ENCODE measurements at regions not wholly inside any gene's neighbourhood (a gene's known extent, or its start where the extent isn't known, plus 50 kb on each side); places are given as distances from the start of the nearest gene placed in this dataset.

- no peak for DNase-seq (ENCODE audit: low read depth)
- no peak for TF ChIP-seq CTCF (conservative IDR thresholded peaks at IDR 0.05; ENCODE audit: low read depth, low read length)
- H3K4me3 ChIP-seq (ENCODE audit: low read depth, low read length): no peak overlapping the region
Measured at GRCh38 chr15:69893863-69894262, 203.9 kb downstream of the TLE3 start.

GRCh38 chr15:69895202-69895601 is 202.5 kb downstream of the TLE3 start:
- no peak overlapping the region for H3K4me3 ChIP-seq (ENCODE audit: low read depth, low read length)
- no peak for DNase-seq (ENCODE audit: low read depth)
- TF ChIP-seq CTCF (conservative IDR thresholded peaks at IDR 0.05; ENCODE audit: low read depth, low read length): no peak

- no peak for TF ChIP-seq CTCF (conservative IDR thresholded peaks at IDR 0.05; ENCODE audit: low read depth, low read length)
- no peak overlapping the region for H3K4me3 ChIP-seq (ENCODE audit: low read depth, low read length)
- DNase-seq (ENCODE audit: low read depth): peak; percentile 26
Measured at GRCh38 chr15:69896606-69897005, 201.1 kb downstream of the TLE3 start.

GRCh38 chr15:69897061-69897460 is 200.7 kb downstream of the TLE3 start:
- TF ChIP-seq CTCF (conservative IDR thresholded peaks at IDR 0.05; ENCODE audit: low read depth, low read length): no peak
- DNase-seq (ENCODE audit: low read depth): no peak
- no peak overlapping the region for H3K4me3 ChIP-seq (ENCODE audit: low read depth, low read length)

GRCh38 chr15:69897471-69898237 is 200.1 kb downstream of the TLE3 start:
- no peak for TF ChIP-seq CTCF (conservative IDR thresholded peaks at IDR 0.05; ENCODE audit: low read depth, low read length)
- DNase-seq (ENCODE audit: low read depth): no peak
- no peak overlapping the region for H3K4me3 ChIP-seq (ENCODE audit: low read depth, low read length)

GRCh38 chr15:69898243-69898642 is 199.5 kb downstream of the TLE3 start:
- no peak for DNase-seq (ENCODE audit: low read depth)
- no peak overlapping the region for H3K4me3 ChIP-seq (ENCODE audit: low read depth, low read length)
- no peak for TF ChIP-seq CTCF (conservative IDR thresholded peaks at IDR 0.05; ENCODE audit: low read depth, low read length)

Data from epithelial cell of proximal tubule (primary cell).